ENCODE measurements at regions not wholly inside any gene's neighbourhood (a gene's known extent, or its start where the extent isn't known, plus 50 kb on each side); places are given as distances from the start of the nearest gene placed in this dataset.
A peak's percentile ranks its signal among the peaks of the same experiment; 100 is the strongest.
"Not testable (repeated sequence)": the region's sequence is repeated elsewhere in the genome, so short reads cannot be mapped to it uniquely, and the experiment has no call there.

DNA sequence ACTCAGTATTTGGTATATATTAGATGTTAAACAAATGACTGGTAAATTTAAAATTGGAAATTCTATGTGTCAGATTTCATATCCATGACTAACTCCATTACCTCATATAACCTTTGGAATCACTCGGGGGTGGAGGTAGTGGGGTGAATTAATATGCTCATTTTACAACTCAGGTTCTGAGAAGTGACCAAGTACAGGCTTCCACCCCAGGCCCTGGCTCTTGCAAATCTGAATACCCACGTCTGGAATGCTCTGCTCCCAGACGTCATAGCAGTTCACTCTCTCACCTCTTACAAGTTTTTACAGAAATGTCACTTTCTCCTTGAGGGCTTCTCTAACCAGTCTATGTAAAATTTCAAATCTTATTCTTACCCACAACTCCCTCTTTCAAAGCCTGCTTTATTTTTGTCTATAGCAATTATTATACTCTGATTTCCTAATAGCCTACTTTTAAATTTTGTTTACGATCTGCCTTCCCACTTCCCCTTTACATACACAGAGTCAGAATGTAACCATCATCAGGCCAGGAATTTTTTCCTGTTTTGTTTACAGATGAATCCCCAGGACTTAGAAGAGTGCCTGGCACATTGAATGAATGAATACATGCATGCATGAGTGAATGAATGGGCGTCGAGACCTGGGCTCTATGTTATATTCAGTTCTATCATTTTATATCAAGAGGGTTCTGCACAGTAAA lies 134.1 kb upstream of the IFNE start:
- Histone ChIP-seq H3K27me3 (ENCODE audit: control insufficient read depth, insufficient read depth, low read length) (no peaks in the 10 kb centered on the region), H3K36me3 (ENCODE audit: control insufficient read depth, insufficient read depth, low read length) (no peaks in the 10 kb centered on the region), H3K4me3 (ENCODE audit: low read length) (no peak overlapping the region), H3K4me1 (ENCODE audit: control insufficient read depth, insufficient read depth, low read length) (no peaks in the 10 kb centered on the region), H3K27ac (ENCODE audit: low read length) (no peak overlapping the region), H3K9me3 (ENCODE audit: control insufficient read depth, low read depth, low read length) (no peaks in the 10 kb centered on the region)
- 100% methylated on average over 1 of the region's 6 CpGs for WGBS (ENCODE audit: insufficient coverage, low lambda C conversion rate)
- DNase-seq, result peak in 1 of 2 donors; percentile 23

DNA sequence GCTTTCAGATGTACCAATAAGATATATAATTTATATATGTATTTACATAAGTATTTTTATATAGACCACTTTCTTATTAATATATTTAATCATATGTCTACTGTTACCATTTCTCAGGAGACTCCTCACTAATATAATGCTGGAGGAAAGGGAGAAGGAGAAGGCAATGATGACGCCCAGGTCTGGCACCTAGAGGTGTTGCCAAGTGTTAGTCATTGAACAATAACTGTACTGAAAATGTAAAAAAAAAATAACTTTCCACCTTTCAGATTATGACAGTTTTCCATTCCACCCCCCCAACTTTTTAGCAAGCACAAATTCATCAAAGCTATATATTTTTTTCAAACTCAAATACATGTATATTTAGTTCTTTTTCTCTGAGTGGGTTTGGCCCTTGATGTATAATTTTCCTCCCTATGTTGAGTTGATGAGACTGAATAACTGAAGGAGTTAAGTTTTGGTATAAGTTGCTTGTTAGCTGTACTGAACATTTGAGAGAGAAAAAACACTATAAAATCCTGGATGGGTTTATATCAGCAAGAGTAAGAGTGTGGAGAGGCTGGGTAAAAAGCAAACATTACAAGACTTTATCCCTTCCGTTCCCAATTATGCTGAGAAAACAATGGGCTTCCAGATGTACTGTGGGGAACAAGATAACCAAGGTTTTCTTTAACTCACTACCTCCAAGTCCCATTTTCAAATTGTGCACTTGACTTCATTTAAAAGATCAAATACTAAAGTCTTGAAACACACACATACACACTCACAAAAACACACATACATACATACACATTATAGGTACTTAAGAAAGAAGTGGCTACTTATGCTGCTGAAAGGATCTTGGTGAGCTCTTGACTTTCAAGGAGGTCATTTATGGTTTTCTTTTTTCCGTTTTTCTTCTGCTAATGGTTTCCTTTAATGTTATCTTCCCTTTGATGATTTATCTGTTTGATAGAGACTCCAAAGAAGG lies 142.8 kb upstream of the IFNE start:
- 33% methylated on average over 1 of the region's 3 CpGs for WGBS (ENCODE audit: insufficient coverage, low lambda C conversion rate)

DNA sequence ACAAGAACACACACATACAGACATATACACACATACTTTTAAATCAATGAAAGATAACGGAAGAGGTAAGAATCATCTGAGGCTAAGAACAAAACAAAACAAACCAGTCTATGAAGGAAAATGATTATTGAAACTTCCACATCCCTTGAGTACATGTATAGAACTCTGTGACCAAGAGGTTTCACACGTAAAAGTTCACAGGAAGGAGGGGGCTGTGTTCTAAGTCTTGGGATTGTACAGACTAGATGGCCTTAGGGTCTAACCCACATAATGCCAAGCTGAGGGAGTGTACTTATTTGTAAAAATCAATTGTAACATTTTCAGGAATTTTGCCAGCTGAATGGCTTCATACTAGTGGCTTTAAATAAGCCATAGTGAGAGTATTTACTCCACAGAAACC lies 144.4 kb upstream of the IFNE start:
- Histone ChIP-seq H3K4me3 (ENCODE audit: low read length) (no peak overlapping the region), H3K27ac (ENCODE audit: low read length) (no peak overlapping the region), H3K4me1 (ENCODE audit: control insufficient read depth, insufficient read depth, low read length) (no peaks in the 10 kb centered on the region), H3K27me3 (ENCODE audit: control insufficient read depth, insufficient read depth, low read length) (no peaks in the 10 kb centered on the region), H3K36me3 (ENCODE audit: control insufficient read depth, insufficient read depth, low read length) (no peaks in the 10 kb centered on the region), H3K9me3 (ENCODE audit: control insufficient read depth, low read depth, low read length) (peaks cover 3% of the 10 kb centered on the region)
- no CpG with 5 or more reads among the region's 2 CpGs for WGBS (ENCODE audit: insufficient coverage, low lambda C conversion rate)
- DNase-seq, result no peak

More for the DNA sequence above, 142.8 kb upstream of the IFNE start:
- Histone ChIP-seq H3K4me3 (ENCODE audit: low read length) (no peak overlapping the region), H3K27me3 (ENCODE audit: control insufficient read depth, insufficient read depth, low read length) (no peaks in the 10 kb centered on the region), H3K27ac (ENCODE audit: low read length) (no peak overlapping the region), H3K36me3 (ENCODE audit: control insufficient read depth, insufficient read depth, low read length) (no peaks in the 10 kb centered on the region), H3K9me3 (ENCODE audit: control insufficient read depth, low read depth, low read length) (peaks cover 3% of the 10 kb centered on the region), H3K4me1 (ENCODE audit: control insufficient read depth, insufficient read depth, low read length) (no peaks in the 10 kb centered on the region)
- no peak for DNase-seq

DNA sequence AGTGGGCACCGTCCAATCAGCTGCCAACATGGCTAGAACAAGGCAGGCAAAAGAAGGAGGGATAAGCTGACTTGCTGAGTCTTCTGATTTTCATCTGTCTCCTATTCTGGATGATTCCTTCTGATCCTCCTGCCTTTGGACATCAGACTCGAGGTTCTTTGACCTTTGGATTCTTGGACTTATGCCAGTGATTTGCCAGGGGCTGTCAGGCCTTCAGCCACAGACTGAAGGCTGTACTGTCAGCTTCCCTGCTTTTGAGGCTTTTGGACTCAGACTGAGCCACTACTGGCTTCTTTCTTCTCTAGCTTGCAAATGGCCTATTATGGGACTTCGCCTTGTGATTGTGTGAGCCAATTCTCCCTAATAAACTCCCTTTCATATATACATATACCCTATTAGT lies 146.8 kb upstream of the IFNE start:
- not testable (repeated sequence) for H3K36me3 ChIP-seq (ENCODE audit: control insufficient read depth, insufficient read depth, low read length); H3K27me3 ChIP-seq (ENCODE audit: control insufficient read depth, insufficient read depth, low read length); H3K4me1 ChIP-seq (ENCODE audit: control insufficient read depth, insufficient read depth, low read length); H3K4me3 ChIP-seq (ENCODE audit: low read length); H3K27ac ChIP-seq (ENCODE audit: low read length); H3K9me3 ChIP-seq (ENCODE audit: control insufficient read depth, low read depth, low read length)
- WGBS (ENCODE audit: insufficient coverage, low lambda C conversion rate), result 20% methylated on average over 1 of the region's 3 CpGs
- peak; percentile 13 to 46 for DNase-seq

DNA sequence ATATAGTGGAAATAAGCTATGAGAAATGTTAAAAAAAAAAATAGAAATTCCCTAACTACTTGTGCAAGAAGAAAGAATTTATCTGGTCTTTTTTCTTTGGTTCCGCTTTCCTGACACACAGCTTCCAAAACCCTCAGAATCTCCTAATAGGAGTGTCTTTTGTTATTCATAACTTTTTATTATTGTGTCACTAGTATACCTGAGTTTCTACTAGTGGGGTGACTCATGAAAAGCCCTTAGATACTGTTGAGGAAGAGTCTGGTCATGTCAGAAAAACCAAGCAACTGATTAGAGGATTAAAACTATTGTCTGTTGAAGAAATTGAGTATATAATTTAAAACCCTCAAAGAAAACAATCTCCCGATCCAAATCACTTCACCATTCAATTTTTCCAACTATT lies 152.8 kb upstream of the IFNE start:
- Histone ChIP-seq H3K4me3 (ENCODE audit: low read length) (no peak overlapping the region), H3K27me3 (ENCODE audit: control insufficient read depth, insufficient read depth, low read length) (no peaks in the 10 kb centered on the region), H3K4me1 (ENCODE audit: control insufficient read depth, insufficient read depth, low read length) (no peaks in the 10 kb centered on the region), H3K36me3 (ENCODE audit: control insufficient read depth, insufficient read depth, low read length) (no peaks in the 10 kb centered on the region), H3K27ac (ENCODE audit: low read length) (no peak overlapping the region), H3K9me3 (ENCODE audit: control insufficient read depth, low read depth, low read length) (no peaks in the 10 kb centered on the region)
- 100% methylated on average over 1 of the region's 2 CpGs for WGBS (ENCODE audit: insufficient coverage, low lambda C conversion rate)
- DNase-seq, result no peak

DNA sequence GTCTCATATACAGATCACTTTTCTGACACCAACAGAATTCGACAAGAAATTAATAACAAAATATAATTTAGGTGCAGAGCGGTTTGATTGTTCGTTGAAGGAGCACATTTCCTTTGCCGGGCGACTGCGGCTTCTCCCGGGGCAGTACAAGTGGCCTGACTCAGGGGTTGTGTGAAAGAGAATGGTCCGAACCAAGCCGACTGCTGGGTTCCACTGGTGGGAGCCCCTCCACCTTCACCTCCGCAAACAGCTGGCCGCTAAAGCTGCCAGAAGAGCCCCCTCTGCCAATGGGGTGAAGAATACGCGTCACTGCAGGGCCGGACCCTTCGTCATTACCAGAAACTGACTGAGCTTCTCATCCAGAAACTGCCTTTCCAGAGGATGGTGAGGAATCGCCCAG lies 156.0 kb upstream of the IFNE start:
- no CpG with 5 or more reads among the region's 16 CpGs for WGBS (ENCODE audit: insufficient coverage, low lambda C conversion rate)
- Histone ChIP-seq H3K4me1 (ENCODE audit: control insufficient read depth, insufficient read depth, low read length) (no peaks in the 10 kb centered on the region), H3K27ac (ENCODE audit: low read length) (no peak overlapping the region), H3K27me3 (ENCODE audit: control insufficient read depth, insufficient read depth, low read length) (no peaks in the 10 kb centered on the region), H3K36me3 (ENCODE audit: control insufficient read depth, insufficient read depth, low read length) (no peaks in the 10 kb centered on the region), H3K4me3 (ENCODE audit: low read length) (no peak overlapping the region), H3K9me3 (ENCODE audit: control insufficient read depth, low read depth, low read length) (no peaks in the 10 kb centered on the region)
- no peak for DNase-seq

DNA sequence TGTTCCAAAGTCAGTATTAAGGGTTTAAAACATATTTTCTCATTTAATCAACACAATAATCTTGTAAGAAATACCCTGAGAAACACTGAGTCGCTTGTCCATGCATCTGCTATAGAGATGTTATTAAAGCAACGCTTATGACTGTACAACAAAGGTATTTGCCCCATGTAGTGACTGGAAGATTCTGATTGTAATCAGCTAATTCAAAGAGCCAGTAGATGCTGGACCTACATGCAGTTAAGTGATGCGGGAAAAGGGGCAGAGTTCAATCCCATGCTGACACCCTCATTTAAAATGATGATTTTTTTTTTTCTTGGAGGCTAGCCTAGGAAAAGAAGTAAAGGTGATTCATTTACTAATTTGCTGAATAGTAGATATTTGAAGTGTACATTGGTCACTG lies 149.3 kb upstream of the MTAP start:
- H3K9me3 ChIP-seq (ENCODE audit: control insufficient read depth, low read depth, low read length), result no peaks in the 10 kb centered on the region
- WGBS (ENCODE audit: insufficient coverage, low lambda C conversion rate), result 60% methylated on average over 1 of the region's 3 CpGs
- no peaks in the 10 kb centered on the region for H3K4me1 ChIP-seq (ENCODE audit: control insufficient read depth, insufficient read depth, low read length)
- no peak overlapping the region for H3K4me3 ChIP-seq (ENCODE audit: low read length)
- no peak overlapping the region for H3K27ac ChIP-seq (ENCODE audit: low read length)
- no peak for DNase-seq
- no peaks in the 10 kb centered on the region for H3K36me3 ChIP-seq (ENCODE audit: control insufficient read depth, insufficient read depth, low read length)
- H3K27me3 ChIP-seq (ENCODE audit: control insufficient read depth, insufficient read depth, low read length), result no peaks in the 10 kb centered on the region

DNA sequence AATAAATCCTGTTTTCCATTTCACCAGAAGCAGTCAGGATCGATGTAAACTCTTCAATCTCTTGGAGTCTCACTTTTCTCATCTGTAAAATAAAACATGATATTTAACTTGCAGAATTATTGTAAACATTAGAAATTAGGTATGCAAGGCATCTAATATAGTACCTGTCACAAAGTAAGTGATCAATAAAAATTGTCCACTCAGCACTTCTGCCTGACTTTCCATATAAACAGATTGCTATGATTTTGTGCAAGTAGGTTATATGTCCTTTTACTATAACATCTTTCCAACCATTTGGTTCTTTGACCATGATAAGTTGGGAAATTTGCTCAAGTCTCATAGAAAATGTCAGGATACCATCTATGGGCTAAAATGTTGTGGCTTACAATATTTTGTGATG lies 148.8 kb upstream of the MTAP start:
- 86% methylated on average over 1 of the region's 1 CpG for WGBS (ENCODE audit: insufficient coverage, low lambda C conversion rate)
- no peak for DNase-seq
- H3K27me3 ChIP-seq (ENCODE audit: control insufficient read depth, insufficient read depth, low read length), result no peaks in the 10 kb centered on the region

DNA sequence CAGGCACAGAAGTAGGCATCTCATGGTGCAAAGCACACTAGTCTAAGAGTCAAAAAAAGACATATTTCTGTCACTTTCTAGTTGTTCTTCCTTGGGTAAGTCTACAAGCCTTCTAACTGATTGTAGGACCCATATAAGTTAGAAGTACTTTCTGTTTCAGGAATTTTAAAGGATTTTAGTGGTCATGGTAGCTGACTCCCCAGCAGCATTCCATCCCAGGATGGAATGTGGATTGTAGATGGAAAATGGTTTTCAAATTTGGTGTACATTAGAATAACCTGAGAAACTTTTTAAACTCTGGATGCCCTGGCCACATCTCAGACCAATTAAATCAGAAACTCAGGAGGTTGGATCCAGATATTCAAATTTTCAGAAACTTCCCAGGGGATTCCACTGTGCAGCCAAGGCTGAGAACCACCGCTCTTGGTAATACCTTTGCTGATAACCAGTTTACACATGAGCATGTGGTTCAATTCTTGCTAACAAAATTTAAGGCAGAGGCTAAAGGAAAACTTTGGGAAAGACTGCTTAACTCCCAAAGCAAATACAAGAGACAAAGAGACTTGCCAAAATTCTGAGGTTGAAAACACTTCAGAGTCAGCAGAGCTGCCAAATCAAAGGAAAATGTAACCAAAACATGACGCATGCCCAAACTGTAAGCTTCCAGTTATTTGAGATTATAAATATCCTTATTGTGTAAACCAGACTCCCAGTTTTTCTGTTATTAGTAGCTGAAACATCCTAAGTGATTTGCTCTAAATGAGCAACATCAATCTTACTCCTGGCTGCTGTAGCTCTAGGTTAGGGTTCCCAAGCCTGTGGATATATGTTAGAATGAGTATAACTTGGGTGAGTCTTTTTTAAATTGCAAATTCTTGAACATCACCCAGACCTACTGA lies 145.4 kb upstream of the MTAP start:
- Histone ChIP-seq H3K4me1 (ENCODE audit: control insufficient read depth, insufficient read depth, low read length) (no peaks in the 10 kb centered on the region), H3K27ac (ENCODE audit: low read length) (no peak overlapping the region)
- no CpG with 5 or more reads among the region's 2 CpGs for WGBS (ENCODE audit: insufficient coverage, low lambda C conversion rate)

More for the DNA sequence above, 148.8 kb upstream of the MTAP start:
- H3K27ac ChIP-seq (ENCODE audit: low read length), result no peak overlapping the region
- no peaks in the 10 kb centered on the region for H3K9me3 ChIP-seq (ENCODE audit: control insufficient read depth, low read depth, low read length)
- no peaks in the 10 kb centered on the region for H3K4me1 ChIP-seq (ENCODE audit: control insufficient read depth, insufficient read depth, low read length)
- no peaks in the 10 kb centered on the region for H3K36me3 ChIP-seq (ENCODE audit: control insufficient read depth, insufficient read depth, low read length)
- no peak overlapping the region for H3K4me3 ChIP-seq (ENCODE audit: low read length)

More for the DNA sequence above, 145.4 kb upstream of the MTAP start:
- no peak for DNase-seq
- Histone ChIP-seq H3K9me3 (ENCODE audit: control insufficient read depth, low read depth, low read length) (no peaks in the 10 kb centered on the region), H3K4me3 (ENCODE audit: low read length) (no peak overlapping the region), H3K36me3 (ENCODE audit: control insufficient read depth, insufficient read depth, low read length) (no peaks in the 10 kb centered on the region), H3K27me3 (ENCODE audit: control insufficient read depth, insufficient read depth, low read length) (no peaks in the 10 kb centered on the region)
